ENCODE measurements at regions not wholly inside any gene's neighbourhood (a gene's known extent, or its start where the extent isn't known, plus 50 kb on each side); places are given as distances from the start of the nearest gene placed in this dataset.

DNA sequence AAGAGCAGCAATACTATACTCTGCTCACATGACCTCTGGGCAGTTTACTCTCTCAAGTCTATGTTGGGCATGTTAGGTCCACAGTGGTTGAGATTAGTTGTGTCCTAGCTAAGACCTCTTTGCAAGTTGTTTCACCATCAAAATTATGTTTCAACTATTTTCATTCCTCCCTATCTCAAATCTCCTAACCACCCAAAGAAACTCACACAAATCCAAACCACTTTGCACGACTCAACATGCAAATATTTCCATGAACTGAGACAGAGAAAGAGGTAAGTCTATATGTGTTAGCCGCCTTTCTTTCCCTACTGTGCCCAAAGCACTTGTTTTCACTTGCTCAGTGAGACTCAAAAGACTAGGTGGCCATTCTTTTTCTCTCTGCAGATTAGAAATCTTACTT is 546.8 kb downstream of the TNS1 start:
- no peak for TF ChIP-seq POLR2AphosphoS5 (IDR thresholded peaks at IDR 0.05; ENCODE audit: low read depth, low read length)
- TF ChIP-seq POLR2A (IDR thresholded peaks at IDR 0.05; ENCODE audit: low read depth, low read length), result no peak
- no peak for TF ChIP-seq TAF1 (IDR thresholded peaks at IDR 0.05; ENCODE audit: low read depth, low read length)
